22Rv1 (cell line): ENCODE measurements at regions not wholly inside any gene's neighbourhood (a gene's known extent, or its start where the extent isn't known, plus 50 kb on each side); places are given as distances from the start of the nearest gene placed in this dataset.

ENCODE experiments used
- H3K27ac ChIP-seq: fragments of 450-650 bp; 2 replicates; pipeline ENCODE4 v1.5.1; 2017
- ZFX ChIP-seq: fragments of 450-650 bp; IDR thresholded peaks from 2 replicates; pipeline ENCODE4 v1.6.1; 2017; ENCODE audit warnings: antibody characterized with exemption, borderline replicate concordance
- TF ChIP-seq, protein P1 (sequence below): fragments of 450-650 bp; IDR thresholded peaks from 2 replicates; pipeline ENCODE4 v1.5.1; 2017; ENCODE audit warnings: mild to moderate bottlenecking

DNA sequence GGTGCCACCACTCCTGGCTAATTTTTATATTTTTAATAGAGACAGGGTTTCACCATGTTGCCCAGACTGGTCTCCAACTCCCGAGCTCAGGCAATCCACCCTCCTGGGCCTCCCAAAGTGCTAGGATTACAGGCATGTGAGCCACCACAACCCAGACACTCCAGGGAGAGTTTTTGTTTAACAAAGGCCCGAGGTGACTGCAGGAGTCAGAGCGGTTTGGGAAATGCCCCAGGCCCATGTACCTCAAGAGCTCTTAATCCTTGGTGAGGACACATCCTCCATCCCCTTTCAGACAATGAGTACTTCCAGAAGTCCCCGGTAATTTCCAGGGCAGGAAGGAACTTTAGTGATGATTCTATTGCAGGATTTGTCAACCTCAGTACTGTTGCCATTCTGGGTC is 176.0 kb downstream of the ESRRB start:
- no peak overlapping the region for H3K27ac ChIP-seq
- no peak for TF ChIP-seq ZFX

DNA sequence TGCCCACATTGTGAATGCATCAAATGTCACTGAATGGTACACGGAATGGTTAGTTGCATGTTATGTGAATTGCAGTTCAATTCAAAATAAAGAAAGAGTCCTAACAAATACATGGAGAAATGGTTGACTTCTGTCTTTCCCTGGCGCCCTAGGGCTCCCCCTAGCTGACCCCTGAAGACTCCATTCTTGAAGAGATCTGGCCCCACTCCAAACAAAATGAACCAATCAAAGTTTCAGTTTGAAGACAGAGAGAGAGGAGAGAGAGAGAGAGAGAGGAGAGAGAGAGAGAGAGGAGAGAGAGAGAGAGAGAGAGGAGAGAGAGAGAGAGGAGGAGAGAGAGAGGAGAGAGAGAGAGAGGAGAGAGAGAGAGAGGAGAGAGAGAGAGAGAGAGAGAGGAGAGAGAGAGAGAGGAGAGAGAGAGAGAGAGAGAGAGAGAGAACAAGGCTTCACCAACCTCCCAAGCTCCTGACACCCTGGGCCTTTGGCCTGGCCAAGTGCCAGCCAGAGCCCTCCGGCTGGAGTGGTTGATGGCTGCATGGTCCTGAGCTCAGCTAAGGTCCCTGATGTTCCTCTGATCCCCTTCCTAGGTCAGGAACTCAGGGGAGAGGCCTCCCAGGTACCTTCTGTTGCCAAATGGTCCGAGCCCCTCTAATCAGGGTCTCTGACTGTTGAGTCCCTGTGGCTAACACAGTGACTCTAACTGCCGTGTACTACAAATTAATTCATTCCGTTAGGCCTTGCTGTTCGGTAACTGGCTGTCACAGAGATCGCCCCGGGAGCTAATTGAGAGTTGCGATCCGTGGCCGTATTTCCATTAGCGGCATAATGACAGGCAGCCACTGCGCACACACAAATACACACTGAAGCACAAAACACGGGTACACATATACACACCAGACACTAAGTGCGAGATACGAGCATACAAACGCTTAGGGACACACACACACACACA is 188.8 kb downstream of the ESRRB start:
- H3K27ac ChIP-seq, result no peak overlapping the region
- TF ChIP-seq, protein P1, sequence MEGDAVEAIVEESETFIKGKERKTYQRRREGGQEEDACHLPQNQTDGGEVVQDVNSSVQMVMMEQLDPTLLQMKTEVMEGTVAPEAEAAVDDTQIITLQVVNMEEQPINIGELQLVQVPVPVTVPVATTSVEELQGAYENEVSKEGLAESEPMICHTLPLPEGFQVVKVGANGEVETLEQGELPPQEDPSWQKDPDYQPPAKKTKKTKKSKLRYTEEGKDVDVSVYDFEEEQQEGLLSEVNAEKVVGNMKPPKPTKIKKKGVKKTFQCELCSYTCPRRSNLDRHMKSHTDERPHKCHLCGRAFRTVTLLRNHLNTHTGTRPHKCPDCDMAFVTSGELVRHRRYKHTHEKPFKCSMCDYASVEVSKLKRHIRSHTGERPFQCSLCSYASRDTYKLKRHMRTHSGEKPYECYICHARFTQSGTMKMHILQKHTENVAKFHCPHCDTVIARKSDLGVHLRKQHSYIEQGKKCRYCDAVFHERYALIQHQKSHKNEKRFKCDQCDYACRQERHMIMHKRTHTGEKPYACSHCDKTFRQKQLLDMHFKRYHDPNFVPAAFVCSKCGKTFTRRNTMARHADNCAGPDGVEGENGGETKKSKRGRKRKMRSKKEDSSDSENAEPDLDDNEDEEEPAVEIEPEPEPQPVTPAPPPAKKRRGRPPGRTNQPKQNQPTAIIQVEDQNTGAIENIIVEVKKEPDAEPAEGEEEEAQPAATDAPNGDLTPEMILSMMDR, result peak; percentile 9; the same call in 1 of the 2 replicates
- no peak for TF ChIP-seq ZFX

DNA sequence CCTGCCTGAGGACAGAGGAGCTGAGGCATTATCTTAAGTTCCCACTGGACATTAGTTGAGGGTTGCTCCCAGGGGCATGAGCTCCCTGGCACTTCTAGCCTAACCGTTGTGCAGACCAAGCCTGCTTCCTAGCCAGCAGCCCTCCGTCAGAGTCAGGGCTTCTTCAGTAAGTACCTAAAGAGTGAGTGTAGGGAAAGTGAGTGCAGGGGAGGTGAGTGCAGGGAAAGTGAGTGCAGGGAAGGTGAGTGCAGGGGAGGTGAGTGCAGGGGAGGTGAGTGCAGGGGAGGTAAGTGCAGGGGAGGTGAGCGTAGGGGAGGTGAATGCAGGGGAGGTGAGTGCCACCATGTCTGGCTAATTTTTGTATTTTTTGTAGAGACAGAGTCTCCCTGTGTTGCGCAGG is 190.5 kb downstream of the ESRRB start:
- no peak overlapping the region for H3K27ac ChIP-seq
- no peak for TF ChIP-seq ZFX
- TF ChIP-seq, protein P1, result no peak

DNA sequence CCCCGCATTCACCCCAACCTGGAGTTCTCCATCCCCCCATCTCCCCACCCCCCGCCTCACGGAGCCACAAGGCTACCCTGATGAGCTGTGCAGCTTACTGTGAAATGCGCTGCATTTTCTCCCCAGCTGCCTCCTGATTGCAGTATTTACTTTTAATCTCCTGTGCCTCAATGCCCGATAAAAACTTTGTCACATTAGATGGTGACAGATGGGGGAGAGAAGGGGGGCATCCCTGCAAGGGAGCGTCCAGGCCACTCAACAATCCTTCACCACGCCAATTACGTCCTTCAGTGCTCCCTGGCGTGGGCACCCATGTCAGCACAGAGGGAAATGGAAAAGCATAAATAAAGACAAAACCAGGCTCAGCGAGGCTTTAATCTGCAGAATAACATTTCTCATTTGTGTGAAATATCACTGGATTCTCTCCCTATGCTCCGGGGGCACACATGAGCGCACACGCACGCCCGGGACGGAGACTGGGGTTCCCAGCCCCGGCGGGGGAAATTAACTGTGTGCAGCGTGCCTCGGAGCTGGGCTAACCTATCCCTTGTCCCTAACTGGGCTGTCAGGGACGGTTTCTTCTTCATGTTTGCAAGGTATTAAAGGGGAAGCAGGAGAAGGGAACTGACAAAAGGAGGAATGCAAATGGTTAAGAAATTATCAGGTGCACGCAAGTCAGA is 186.7 kb upstream of the VASH1 start:
- H3K27ac ChIP-seq, result no peak overlapping the region
- TF ChIP-seq, protein P1, result no peak
- TF ChIP-seq ZFX, result no peak

- no peak overlapping the region for H3K27ac ChIP-seq
- TF ChIP-seq, protein P1, result no peak
- TF ChIP-seq ZFX, result no peak
These were observed 186.2 kb upstream of the VASH1 start for GRCh38 chr14:76575108-76575507.

- no peak overlapping the region for H3K27ac ChIP-seq
These were observed 185.1 kb upstream of the VASH1 start for GRCh38 chr14:76576047-76576741.

DNA sequence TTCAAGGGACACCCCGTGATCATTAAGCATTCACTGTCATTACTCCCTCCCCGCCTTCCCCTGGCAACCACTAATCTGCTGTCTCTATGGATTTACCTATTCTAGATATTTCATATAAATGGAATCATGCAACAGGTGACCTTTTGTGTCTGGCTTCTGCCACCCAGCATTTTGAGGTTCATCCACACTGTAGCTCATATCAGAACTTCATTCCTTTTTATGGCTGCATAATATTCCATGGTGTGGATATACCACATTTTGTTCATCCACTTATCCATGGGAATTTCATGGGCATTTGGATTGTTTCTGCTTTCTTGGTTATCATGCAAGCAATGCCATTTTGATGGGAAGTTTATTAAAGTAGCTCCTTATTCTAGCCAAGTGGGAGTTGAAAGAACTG is 184.2 kb upstream of the VASH1 start:
- no peak for TF ChIP-seq ZFX
- H3K27ac ChIP-seq, result no peak overlapping the region

More at GRCh38 chr14:76576047-76576741, 185.1 kb upstream of the VASH1 start:
- TF ChIP-seq, protein P1, result no peak
- TF ChIP-seq ZFX, result no peak

GRCh38 chr14:76577837-76578236 is 183.4 kb upstream of the VASH1 start:
- TF ChIP-seq ZFX, result no peak
- TF ChIP-seq, protein P1, result no peak
- H3K27ac ChIP-seq, result no peak overlapping the region
